CD14-positive monocyte (primary cell): ENCODE measurements at regions not wholly inside any gene's neighbourhood (a gene's known extent, or its start where the extent isn't known, plus 50 kb on each side); places are given as distances from the start of the nearest gene placed in this dataset.

ENCODE experiments used
- DNase-seq, 3 donors: peaks; one replicate each; pipeline ENCODE4 v3.0.0-alpha.2; 2011 to 2022
- H2AFZ ChIP-seq: 2 replicates; pipeline ENCODE4 v1.6.0; 2012; ENCODE audit warnings: mild to moderate bottlenecking, low read depth, low read length, inconsistent platforms; ENCODE audit not compliant: insufficient read depth, poor library complexity, severe bottlenecking
- H3K27ac ChIP-seq, 2 donors: 1 replicate in 1 of 2; 2 replicates in 1 of 2; pipeline ENCODE4 v1.5.1; 2012 to 2013; ENCODE audit warnings: low read length in 2 of 2, control low read depth in 1 of 2, inconsistent platforms in 1 of 2, low read depth in 1 of 2, mild to moderate bottlenecking in 1 of 2
- H3K27me3 ChIP-seq, 2 donors: one replicate each; pipeline versions ENCODE4 v1.6.0 to v1.6.1; 2011 to 2013; ENCODE audit warnings: low read length in 2 of 2; ENCODE audit not compliant: control insufficient read depth in 2 of 2, insufficient read depth in 2 of 2
- H3K36me3 ChIP-seq, 2 donors: replicated peaks in 1 of 2; 1 replicate in 1 of 2; 2 replicates in 1 of 2; pipeline versions ENCODE4 v1.5.1 to v1.6.1; 2012 to 2013; ENCODE audit warnings: low read length in 2 of 2, control low read depth in 1 of 2, inconsistent platforms in 1 of 2, mild to moderate bottlenecking in 1 of 2; ENCODE audit not compliant: insufficient read depth in 2 of 2, control insufficient read depth in 1 of 2
- H3K4me1 ChIP-seq, 2 donors: 1 replicate in 1 of 2; 2 replicates in 1 of 2; pipeline versions ENCODE4 v1.5.1 to v1.6.1; 2012 to 2013; ENCODE audit warnings: low read length in 2 of 2, control low read depth in 1 of 2, inconsistent platforms in 1 of 2, mild to moderate bottlenecking in 1 of 2, moderate library complexity in 1 of 2; ENCODE audit not compliant: insufficient read depth in 2 of 2, control insufficient read depth in 1 of 2
- H3K4me2 ChIP-seq: replicated peaks from 2 replicates; pipeline ENCODE3; 2012; ENCODE audit warnings: low read length, moderate library complexity, mild to moderate bottlenecking; ENCODE audit not compliant: poor library complexity, severe bottlenecking; ENCODE audit errors: extremely low read depth
- H3K4me3 ChIP-seq, 3 experiments: fragments of 200-600 bp in 1 of 3; sonication (generic) in 1 of 3; replicated peaks in 1 of 3; 1 replicate in 2 of 3; 2 replicates in 1 of 3; pipeline ENCODE4 v1.5.1; 2011 to 2013; ENCODE audit warnings: low read length in 3 of 3, mild to moderate bottlenecking in 3 of 3, control low read depth in 2 of 3, low read depth in 2 of 3, inconsistent platforms in 1 of 3, moderate library complexity in 1 of 3
- H3K79me2 ChIP-seq: 2 replicates; pipeline ENCODE4 v1.6.0; 2012; ENCODE audit warnings: mild to moderate bottlenecking, control low read depth, inconsistent platforms, low read length, moderate library complexity; ENCODE audit not compliant: insufficient read depth
- H3K9ac ChIP-seq: 2 replicates; pipeline ENCODE4 v1.6.0; 2017; ENCODE audit warnings: low read length, mild to moderate bottlenecking; ENCODE audit not compliant: insufficient read depth, poor library complexity, severe bottlenecking
- H3K9me3 ChIP-seq, 2 donors: replicated peaks in 1 of 2; 1 replicate in 1 of 2; 2 replicates in 1 of 2; pipeline versions ENCODE4 v1.5.1 to v1.6.1; 2012 to 2013; ENCODE audit warnings: low read length in 2 of 2, control low read depth in 1 of 2; ENCODE audit not compliant: control insufficient read depth in 1 of 2, insufficient read depth in 1 of 2
- H4K20me1 ChIP-seq: 2 replicates; pipeline ENCODE4 v1.6.0; 2012; ENCODE audit warnings: mild to moderate bottlenecking, low read length, control low read depth, moderate library complexity; ENCODE audit not compliant: insufficient read depth
- H3K27ac Mint-ChIP-seq, 7 donors: one replicate each; pipeline ENCODE4 v1.8.0; 2020; ENCODE audit warnings: mild to moderate bottlenecking in 7 of 7, mixed read lengths in 7 of 7, moderate library complexity in 6 of 7, inconsistent platforms in 2 of 7
- H3K27me3 Mint-ChIP-seq, 3 donors: one replicate each; pipeline ENCODE4 v1.8.0; 2021 to 2022; ENCODE audit warnings: low read depth in 3 of 3, mild to moderate bottlenecking in 3 of 3, mixed read lengths in 3 of 3, moderate library complexity in 3 of 3, inconsistent platforms in 1 of 3
- H3K36me3 Mint-ChIP-seq, 2 donors: one replicate each; pipeline ENCODE4 v1.8.0; 2020; ENCODE audit warnings: mixed read lengths in 2 of 2, inconsistent platforms in 1 of 2, mild to moderate bottlenecking in 1 of 2
- H3K4me1 Mint-ChIP-seq: one replicate; pipeline ENCODE4 v1.8.0; 2020; ENCODE audit warnings: mild to moderate bottlenecking, mixed read lengths
- H3K4me3 Mint-ChIP-seq, 2 donors: one replicate each; pipeline ENCODE4 v1.8.0; 2020; ENCODE audit warnings: mild to moderate bottlenecking in 2 of 2, mixed read lengths in 2 of 2, moderate library complexity in 1 of 2
- H3K9me3 Mint-ChIP-seq, 7 donors: one replicate each; pipeline ENCODE4 v1.8.0; 2020 to 2022; ENCODE audit warnings: mixed read lengths in 7 of 7, mild to moderate bottlenecking in 6 of 7, moderate library complexity in 6 of 7, inconsistent platforms in 2 of 7
- CTCF ChIP-seq: fragments of 200-600 bp; IDR thresholded peaks from one replicate; pipeline ENCODE4 v1.8.0; 2022; ENCODE audit warnings: antibody characterized with exemption, mild to moderate bottlenecking
- WGBS: methylation state at CpG from one replicate; pipeline ENCODE4 v1.1.5; 2013; ENCODE audit warnings: missing lambda C conversion rate; ENCODE audit not compliant: insufficient coverage; 5-methylcytosine and 5-hydroxymethylcytosine counted together
- intact Hi-C, 2 donors: fragments of 100-400 bp; cut with micrococcal nuclease; formaldehyde crosslinking; loops; one replicate each; pipeline versions ENCODE4 v1.15.0 to v1.15.1; 2023

GRCh38 chr22:48494256-48494967 lies 1333.3 kb downstream of the BRD1 start:
- no peaks in the 10 kb centered on the region for H3K36me3 ChIP-seq
- H3K9me3 Mint-ChIP-seq = peaks cover 0 to 13% (median 0%) of the 10 kb centered on the region in 7 donors
- peaks cover 8% of the 10 kb centered on the region for H3K4me1 Mint-ChIP-seq
- no peak overlapping the region for H2AFZ ChIP-seq
- H3K36me3 Mint-ChIP-seq = no peaks in the 10 kb centered on the region
- DNase-seq = no peak
- no peak overlapping the region for H3K4me2 ChIP-seq
- H3K9ac ChIP-seq = no peak overlapping the region
- WGBS = 93% methylated on average over 16 of the region's 21 CpGs
- no peaks in the 10 kb centered on the region for H3K4me1 ChIP-seq
- intact Hi-C loops = no loop called here
- peaks cover 0 to 11% of the 10 kb centered on the region in 2 donors for H3K9me3 ChIP-seq
- no peak for TF ChIP-seq CTCF
- no peak overlapping the region for H3K4me3 Mint-ChIP-seq
- H3K79me2 ChIP-seq = no peaks in the 10 kb centered on the region
- no peaks in the 10 kb centered on the region for H4K20me1 ChIP-seq
- peaks cover 32 to 54% (median 39%) of the 10 kb centered on the region in 3 donors for H3K27me3 Mint-ChIP-seq
- H3K27me3 ChIP-seq = peaks cover 10 to 25% of the 10 kb centered on the region in 2 donors
- H3K27ac ChIP-seq = no peak overlapping the region
- peak overlapping the region in 1 of 7 donors; percentile 37 for H3K27ac Mint-ChIP-seq
- H3K4me3 ChIP-seq = no peak overlapping the region

- WGBS = 71% methylated on average over 2 of the region's 6 CpGs
- DNase-seq = no peak
- H3K9me3 Mint-ChIP-seq = peaks cover 0 to 13% (median 0%) of the 10 kb centered on the region in 7 donors
- no peak overlapping the region for H3K4me3 Mint-ChIP-seq
- H3K36me3 Mint-ChIP-seq = no peaks in the 10 kb centered on the region
- intact Hi-C loops = no loop called here
- H3K4me1 ChIP-seq = no peaks in the 10 kb centered on the region
- H3K9ac ChIP-seq = no peak overlapping the region
- peaks cover 10 to 27% of the 10 kb centered on the region in 2 donors for H3K27me3 ChIP-seq
- H3K4me1 Mint-ChIP-seq = peaks cover 8% of the 10 kb centered on the region
- H2AFZ ChIP-seq = no peak overlapping the region
- H4K20me1 ChIP-seq = no peaks in the 10 kb centered on the region
- no peak overlapping the region for H3K27ac ChIP-seq
- H3K79me2 ChIP-seq = no peaks in the 10 kb centered on the region
- no peak for TF ChIP-seq CTCF
- H3K36me3 ChIP-seq = no peaks in the 10 kb centered on the region
- no peak overlapping the region for H3K4me2 ChIP-seq
- no peak overlapping the region for H3K4me3 ChIP-seq
- no peak overlapping the region for H3K27ac Mint-ChIP-seq
- peaks cover 31 to 50% (median 39%) of the 10 kb centered on the region in 3 donors for H3K27me3 Mint-ChIP-seq
- H3K9me3 ChIP-seq = peaks cover 0 to 11% of the 10 kb centered on the region in 2 donors
Observed at GRCh38 chr22:48493733-48494132, 1333.9 kb downstream of the BRD1 start.
